Vagina (tissue), 2 donors: ENCODE measurements at regions not wholly inside any gene's neighbourhood (a gene's known extent, or its start where the extent isn't known, plus 50 kb on each side); places are given as distances from the start of the nearest gene placed in this dataset.

Source experiments
- CTCF ChIP-seq, 3 experiments: fragments of 450-650 bp in 2 of 3; fragments of 200-600 bp in 1 of 3; sonication (generic) in 1 of 3; IDR thresholded peaks; one replicate each; pipeline ENCODE4 v1.5.1; 2017 to 2019; ENCODE audit warnings: antibody characterized with exemption in 3 of 3, mild to moderate bottlenecking in 2 of 3, moderate library complexity in 2 of 3
- POLR2A ChIP-seq, 2 donors: fragments of 450-650 bp; IDR thresholded peaks; one replicate each; pipeline ENCODE4 v1.6.1; 2017; ENCODE audit warnings: antibody characterized with exemption in 2 of 2, mild to moderate bottlenecking in 2 of 2, moderate library complexity in 2 of 2

DNA sequence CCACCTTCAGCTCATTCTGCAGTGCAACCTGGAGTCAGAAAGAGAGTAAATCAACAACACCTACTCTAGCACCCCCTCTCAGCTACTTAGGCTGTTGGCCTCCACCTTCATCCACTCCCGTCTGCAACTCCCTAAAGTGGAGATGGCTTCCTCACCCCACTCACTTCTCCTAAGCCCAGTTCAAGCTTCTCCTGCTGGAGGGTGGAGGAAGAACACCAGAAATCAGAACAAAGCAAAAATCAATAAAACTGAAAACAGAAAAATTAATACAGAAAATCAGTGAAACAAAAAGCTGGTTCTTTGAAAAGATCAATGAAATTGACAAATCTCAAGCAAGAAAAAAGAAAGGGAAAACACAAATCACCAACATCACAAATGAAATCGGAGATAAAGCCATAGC lies 191.7 kb downstream of the ANAPC1 start:
- TF ChIP-seq CTCF (IDR thresholded peaks at IDR 0.05) (no peak), POLR2A (IDR thresholded peaks at IDR 0.05) (no peak)
